LoVo (cell line): ENCODE measurements at regions not wholly inside any gene's neighbourhood (a gene's known extent, or its start where the extent isn't known, plus 50 kb on each side); places are given as distances from the start of the nearest gene placed in this dataset.
"Not testable (repeated sequence)": the region's sequence is repeated elsewhere in the genome, so short reads cannot be mapped to it uniquely, and the experiment has no call there.

ENCODE experiments used
- DNase-seq: peaks from one replicate; pipeline ENCODE4 v3.0.0-alpha.2; 2016; ENCODE audit warnings: low spot score

GRCh38 chr6:76681781-76682180, 609.3 kb upstream of the IMPG1 start:
- DNase-seq: no peak

GRCh38 chr6:76677017-76677416, 604.6 kb upstream of the IMPG1 start:
- DNase-seq: no peak

- no peak for DNase-seq
Measured at GRCh38 chr6:76671751-76672150, 599.3 kb upstream of the IMPG1 start.

GRCh38 chr6:76644231-76644630, 571.8 kb upstream of the IMPG1 start:
- DNase-seq: no peak

GRCh38 chr6:76639941-76640340, 567.5 kb upstream of the IMPG1 start:
- no peak for DNase-seq

- no peak for DNase-seq
Measured at GRCh38 chr6:76634695-76635094, 562.2 kb upstream of the IMPG1 start.

- DNase-seq: no peak
Measured at GRCh38 chr6:76633259-76633658, 560.8 kb upstream of the IMPG1 start.

GRCh38 chr6:76631622-76632021, 559.2 kb upstream of the IMPG1 start:
- DNase-seq: no peak

GRCh38 chr6:76615395-76615794, 542.9 kb upstream of the IMPG1 start:
- no peak for DNase-seq

GRCh38 chr6:76612954-76613353, 540.5 kb upstream of the IMPG1 start:
- no peak for DNase-seq

GRCh38 chr6:76609160-76609559, 536.7 kb upstream of the IMPG1 start:
- DNase-seq: no peak

- no peak for DNase-seq
Measured at GRCh38 chr6:76594109-76594508, 521.6 kb upstream of the IMPG1 start.

- DNase-seq: no peak
Measured at GRCh38 chr6:76593668-76594067, 521.2 kb upstream of the IMPG1 start.

- no peak for DNase-seq
Measured at GRCh38 chr6:76592566-76592965, 520.1 kb upstream of the IMPG1 start.

- DNase-seq: no peak
Measured at GRCh38 chr6:76587271-76587670, 514.8 kb upstream of the IMPG1 start.

- DNase-seq: no peak
Measured at GRCh38 chr6:76584121-76584520, 511.7 kb upstream of the IMPG1 start.

GRCh38 chr6:76578746-76579145, 506.3 kb upstream of the IMPG1 start:
- no peak for DNase-seq

GRCh38 chr6:76574746-76575145, 502.3 kb upstream of the IMPG1 start:
- no peak for DNase-seq

GRCh38 chr6:76565932-76566331, 493.5 kb upstream of the IMPG1 start:
- DNase-seq: no peak

- DNase-seq: not testable (repeated sequence)
Measured at GRCh38 chr6:76562371-76562770, 489.9 kb upstream of the IMPG1 start.

GRCh38 chr6:76560851-76561755, 488.6 kb upstream of the IMPG1 start:
- DNase-seq: not testable (repeated sequence)

GRCh38 chr6:76553256-76553655, 480.8 kb upstream of the IMPG1 start:
- DNase-seq: no peak

GRCh38 chr6:76552268-76552667, 479.8 kb upstream of the IMPG1 start:
- no peak for DNase-seq

GRCh38 chr6:76533661-76534060, 461.2 kb upstream of the IMPG1 start:
- DNase-seq: no peak
